ENCODE measurements at regions not wholly inside any gene's neighbourhood (a gene's known extent, or its start where the extent isn't known, plus 50 kb on each side); places are given as distances from the start of the nearest gene placed in this dataset.
"Not testable (repeated sequence)": the region's sequence is repeated elsewhere in the genome, so short reads cannot be mapped to it uniquely, and the experiment has no call there.

DNA sequence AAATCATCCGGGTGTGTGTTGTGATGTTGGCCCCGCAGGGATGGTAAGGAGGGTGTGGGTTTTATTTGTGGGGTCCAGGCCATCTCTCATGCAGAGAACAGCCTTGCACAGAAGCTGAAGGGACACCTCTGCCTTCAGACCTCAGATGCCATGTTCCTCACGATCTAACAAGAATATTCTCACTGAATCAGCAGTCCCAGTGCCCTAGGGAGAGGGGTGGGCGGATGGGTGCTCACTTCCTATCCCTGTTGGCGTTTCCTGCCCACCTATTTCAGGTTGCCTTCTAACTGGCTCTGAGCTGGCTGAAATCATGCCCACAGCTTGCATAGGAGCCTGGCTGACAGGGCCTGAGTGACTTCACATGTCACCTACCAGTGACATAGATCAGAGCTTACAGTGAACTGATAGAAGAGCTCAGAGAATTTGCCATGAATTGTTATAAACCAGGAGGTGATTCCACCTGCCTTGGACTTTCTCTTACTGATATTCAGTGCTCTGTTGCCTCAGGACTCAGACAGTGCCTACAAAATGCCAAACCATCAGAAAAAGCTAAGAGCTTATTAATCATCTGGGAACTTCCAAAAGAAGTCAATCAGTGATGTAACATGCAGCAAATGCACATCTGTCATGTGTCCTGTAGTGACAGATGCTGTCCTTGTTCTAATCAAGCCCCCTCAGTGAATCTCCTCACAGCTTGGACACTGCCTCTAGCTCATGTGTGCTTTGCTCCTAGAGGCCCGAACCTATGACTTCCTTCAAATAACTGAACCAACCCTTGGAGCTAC, 186.8 kb upstream of the ADRA1D start:
- no peak for DNase-seq (ENCODE audit: low read depth)

- DNase-seq (ENCODE audit: low read depth): peak; percentile 19
Observed at GRCh38 chr20:4435225-4435624, 186.1 kb upstream of the ADRA1D start.

GRCh38 chr20:4434681-4435080, 185.6 kb upstream of the ADRA1D start:
- DNase-seq (ENCODE audit: low read depth): no peak

- no peak for DNase-seq (ENCODE audit: low read depth)
Observed at GRCh38 chr20:4431446-4431845, 182.4 kb upstream of the ADRA1D start.

- DNase-seq (ENCODE audit: low read depth): not testable (repeated sequence)
Observed at GRCh38 chr20:4430826-4431225, 181.7 kb upstream of the ADRA1D start.

GRCh38 chr20:4427940-4428586, 179.0 kb upstream of the ADRA1D start:
- no peak for DNase-seq (ENCODE audit: low read depth)

GRCh38 chr20:4418141-4418540, 169.1 kb upstream of the ADRA1D start:
- no peak for DNase-seq (ENCODE audit: low read depth)

GRCh38 chr20:4415281-4415680, 166.2 kb upstream of the ADRA1D start:
- DNase-seq (ENCODE audit: low read depth): no peak

GRCh38 chr20:4413314-4414049, 164.4 kb upstream of the ADRA1D start:
- DNase-seq (ENCODE audit: low read depth): no peak

- no peak for DNase-seq (ENCODE audit: low read depth)
Observed at GRCh38 chr20:4412216-4412615, 163.1 kb upstream of the ADRA1D start.

GRCh38 chr20:4411744-4412143, 162.7 kb upstream of the ADRA1D start:
- DNase-seq (ENCODE audit: low read depth): no peak

DNA sequence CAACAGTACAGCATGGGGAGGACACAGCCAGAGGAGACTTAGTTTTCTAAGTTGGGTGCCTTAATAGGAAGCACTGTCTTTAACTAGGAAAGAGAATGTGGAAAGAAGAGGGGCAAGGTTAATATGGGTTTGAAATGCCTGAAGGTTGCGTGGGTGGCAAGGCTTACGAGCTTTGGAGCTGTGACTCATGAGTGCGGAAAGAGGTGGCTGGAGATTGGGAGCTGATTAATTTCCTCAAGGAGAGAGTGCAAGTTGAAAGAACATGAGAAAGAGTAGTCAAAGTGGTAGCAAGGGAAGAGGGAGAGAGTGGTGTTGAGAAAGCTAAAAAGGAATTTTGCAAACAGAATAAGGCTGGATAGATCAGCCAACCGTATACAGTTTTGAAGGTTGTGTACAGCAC, 157.5 kb upstream of the ADRA1D start:
- peak; percentile 74 for DNase-seq (ENCODE audit: low read depth)

GRCh38 chr20:4401601-4402000, 152.5 kb upstream of the ADRA1D start:
- no peak for DNase-seq (ENCODE audit: low read depth)

DNA sequence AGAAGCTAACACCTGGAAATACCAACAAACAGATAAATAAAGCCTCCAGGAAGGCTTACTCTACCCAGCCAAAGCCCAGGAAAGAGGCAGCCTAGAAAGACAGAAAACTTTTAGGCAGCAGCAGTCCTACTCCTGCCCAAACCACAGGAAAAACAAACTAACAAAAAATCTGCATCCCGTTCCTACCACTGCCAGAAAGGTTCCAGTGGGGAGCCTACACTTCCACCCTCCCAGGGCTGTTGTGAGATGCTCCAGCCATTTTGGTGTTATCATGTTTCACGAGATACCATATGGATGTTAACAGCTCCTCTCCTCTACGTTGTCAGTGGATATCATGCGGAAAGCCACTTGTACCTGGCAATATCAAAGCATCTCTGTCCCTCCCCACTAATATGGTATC, 135.9 kb upstream of the ADRA1D start:
- no peak for DNase-seq (ENCODE audit: low read depth)

DNA sequence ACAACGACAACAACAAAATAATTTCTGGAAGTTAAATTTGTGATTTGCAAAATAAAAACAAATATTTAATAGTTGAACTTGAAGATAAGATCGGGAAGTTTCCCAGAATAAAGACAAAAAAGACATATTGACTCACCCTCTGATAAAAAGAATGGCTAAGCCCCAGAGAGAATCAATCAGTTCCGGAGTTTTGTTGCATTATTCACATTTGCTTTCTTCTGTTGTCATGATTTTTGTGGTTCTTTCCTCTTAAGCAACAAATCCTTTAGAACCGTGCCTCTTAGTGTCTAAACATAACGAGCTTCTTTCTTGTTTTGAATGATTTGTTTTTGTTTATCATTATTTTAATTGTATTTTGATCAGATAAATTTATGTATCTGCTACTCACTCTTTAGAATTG, 134.9 kb upstream of the ADRA1D start:
- DNase-seq (ENCODE audit: low read depth): peak; percentile 8

DNA sequence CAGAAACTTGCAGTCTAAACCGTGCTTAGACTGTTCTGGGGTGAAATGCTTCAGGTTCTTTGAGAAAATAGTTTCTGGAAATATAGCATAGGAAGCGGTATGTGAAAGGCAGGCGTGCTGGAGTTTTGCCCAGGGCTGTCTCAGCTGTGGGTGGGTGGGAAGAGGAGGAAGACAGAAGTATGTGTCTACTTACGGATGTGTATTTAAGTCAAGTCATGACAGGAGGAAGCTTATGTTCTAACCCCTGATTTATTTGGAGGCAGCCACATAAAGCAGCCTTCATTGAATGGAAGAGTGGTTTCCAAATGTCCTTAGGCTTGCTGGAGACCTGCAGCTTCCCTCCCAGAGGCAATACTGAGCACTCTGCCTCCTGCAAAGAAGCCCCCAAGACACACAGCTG, 126.8 kb upstream of the ADRA1D start:
- DNase-seq (ENCODE audit: low read depth): no peak

DNA sequence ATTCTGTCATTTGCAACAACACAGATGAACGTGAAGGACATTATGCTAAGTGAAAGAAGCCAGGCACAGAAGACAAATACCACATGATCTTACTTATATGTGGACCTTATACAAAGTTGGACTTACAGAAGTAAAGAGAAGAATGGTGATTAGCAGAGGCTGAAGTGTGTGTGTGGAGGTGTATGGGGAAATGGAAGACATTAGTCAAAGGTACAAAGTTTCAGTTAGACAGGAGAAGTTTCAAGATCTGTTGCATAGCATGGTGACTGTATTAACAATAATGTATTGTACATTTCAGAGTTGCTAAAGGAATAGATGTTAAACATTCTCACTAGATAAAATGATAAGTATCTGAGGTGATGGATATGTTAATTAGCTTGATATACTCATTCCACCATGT, 124.4 kb upstream of the ADRA1D start:
- DNase-seq (ENCODE audit: low read depth): no peak

- no peak for DNase-seq (ENCODE audit: low read depth)
Observed at GRCh38 chr20:4371623-4372251, 122.7 kb upstream of the ADRA1D start.

- no peak for DNase-seq (ENCODE audit: low read depth)
Observed at GRCh38 chr20:4370851-4371250, 121.8 kb upstream of the ADRA1D start.

DNA sequence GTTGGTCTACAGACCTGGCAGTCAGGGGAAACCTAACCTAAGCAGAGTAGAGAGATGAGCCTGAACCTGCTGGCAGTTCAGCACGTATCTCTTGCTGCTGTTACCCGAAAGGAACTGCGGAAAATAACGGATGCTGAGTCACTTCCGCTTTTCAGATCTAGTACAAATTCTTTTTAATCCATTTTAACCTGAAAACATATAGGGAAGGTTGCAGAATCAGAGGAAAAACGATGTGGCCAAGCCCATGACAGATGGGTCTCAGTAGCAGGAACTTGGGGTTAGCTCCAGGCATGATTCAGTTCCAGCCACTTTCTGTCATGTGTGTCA, 120.7 kb upstream of the ADRA1D start:
- peak; percentile 6 for DNase-seq (ENCODE audit: low read depth)

GRCh38 chr20:4369119-4369797, 120.2 kb upstream of the ADRA1D start:
- DNase-seq (ENCODE audit: low read depth): no peak

GRCh38 chr20:4366076-4366475, 117.0 kb upstream of the ADRA1D start:
- no peak for DNase-seq (ENCODE audit: low read depth)

Data from LHCN-M2 (cell line).